GM21825 (cell line): ENCODE measurements at regions not wholly inside any gene's neighbourhood (a gene's known extent, or its start where the extent isn't known, plus 50 kb on each side); places are given as distances from the start of the nearest gene placed in this dataset.

Experiments used
- ATAC-seq: cut with Tn5 transposase; IDR thresholded peaks from one replicate; pipeline ENCODE4 v1.9.1; 2021; ENCODE audit warnings: mild to moderate bottlenecking, moderate library complexity; ENCODE audit not compliant: unreplicated experiment

DNA sequence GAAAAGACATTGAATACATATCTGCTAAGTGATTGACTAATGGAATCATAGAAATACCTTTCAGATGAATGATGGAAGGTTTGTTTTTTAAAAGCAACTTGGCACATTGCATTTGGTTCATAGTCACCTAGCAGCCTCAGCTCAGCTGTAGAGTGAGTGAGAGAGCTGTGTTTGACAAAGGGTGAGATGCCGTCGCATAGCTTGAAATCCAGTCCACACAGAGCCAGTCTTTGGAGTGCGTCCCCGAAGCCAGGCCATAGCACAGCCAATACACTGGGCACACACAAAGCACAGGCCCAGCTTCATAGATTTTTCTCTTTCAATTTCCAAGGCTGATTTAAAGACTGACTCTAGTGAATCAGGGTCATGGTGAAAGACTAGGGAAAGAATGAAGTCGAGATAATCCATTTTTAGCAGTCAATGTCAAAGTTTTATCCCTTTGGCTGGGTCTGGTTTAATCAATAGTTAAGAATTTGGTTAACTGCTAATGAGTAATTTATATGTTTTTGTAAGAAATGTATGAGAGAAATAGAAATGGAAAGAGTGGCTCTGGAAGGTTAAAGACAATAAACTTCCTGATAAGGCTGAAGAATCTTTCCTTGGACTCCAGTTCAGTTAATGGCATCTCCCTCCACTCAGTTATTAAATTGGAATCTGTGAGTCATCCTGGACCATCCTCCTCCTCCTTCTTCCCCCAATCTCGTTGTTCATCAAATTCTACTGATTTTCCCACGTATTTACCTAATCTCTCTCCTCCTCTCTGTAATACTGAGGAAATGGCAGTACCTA lies 101.2 kb upstream of the IRF2BP2 start:
- no peak for ATAC-seq

DNA sequence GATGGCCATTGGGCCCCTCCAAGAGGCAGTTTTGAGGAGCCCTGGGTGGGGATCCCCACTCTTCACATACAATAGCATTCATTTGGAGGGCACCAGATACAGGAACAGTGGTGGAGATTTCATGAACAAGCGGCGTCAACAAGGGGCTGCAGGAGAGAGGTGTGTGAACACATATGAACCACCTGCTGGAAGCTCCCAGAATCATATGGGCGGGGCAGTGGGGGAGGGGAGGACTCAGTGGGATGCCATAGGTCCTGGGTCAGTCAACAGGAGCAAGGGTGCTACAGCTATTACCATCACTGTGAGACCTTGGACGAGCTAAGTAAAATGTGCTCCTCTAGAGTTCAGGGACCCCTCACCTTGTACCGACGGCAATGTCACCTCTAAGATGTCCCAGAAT lies 100.4 kb upstream of the IRF2BP2 start:
- no peak for ATAC-seq

DNA sequence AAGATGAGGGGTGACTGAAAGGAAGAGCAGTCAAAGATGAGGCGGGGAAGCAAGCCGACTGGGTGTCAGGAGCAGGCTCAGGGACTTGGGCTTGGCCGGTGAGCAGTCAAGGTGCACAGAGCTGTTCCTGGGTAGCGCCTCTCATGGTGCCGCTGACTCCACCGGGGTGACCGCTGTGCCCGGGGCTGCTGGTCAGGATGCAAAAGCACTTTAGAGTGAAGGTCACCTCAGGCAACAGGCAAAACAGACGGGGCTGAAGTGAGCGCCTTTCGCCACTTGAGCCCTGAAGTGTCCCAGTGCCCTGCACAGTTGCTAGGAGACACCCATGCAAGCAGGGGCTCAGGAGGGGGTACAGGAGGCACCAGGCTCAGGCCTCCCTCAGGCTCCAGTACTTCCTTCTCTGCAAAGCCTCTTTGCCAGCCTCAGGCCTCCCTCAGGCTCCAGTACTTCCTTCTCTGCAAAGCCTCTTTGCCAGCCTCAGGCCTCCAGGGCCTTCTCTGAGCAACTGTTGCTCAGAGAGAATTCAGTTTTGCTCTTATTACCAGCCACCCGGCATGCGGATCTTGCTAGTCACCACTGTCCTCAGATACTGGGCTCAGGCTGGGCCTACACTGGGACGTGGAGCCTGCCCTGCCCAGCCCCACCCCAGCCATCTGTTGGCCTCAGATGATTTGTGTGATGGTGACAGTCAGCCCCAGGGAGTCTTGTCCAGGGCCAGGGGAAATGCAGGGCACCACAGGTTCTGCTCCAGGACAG lies 99.7 kb upstream of the IRF2BP2 start:
- no peak for ATAC-seq

DNA sequence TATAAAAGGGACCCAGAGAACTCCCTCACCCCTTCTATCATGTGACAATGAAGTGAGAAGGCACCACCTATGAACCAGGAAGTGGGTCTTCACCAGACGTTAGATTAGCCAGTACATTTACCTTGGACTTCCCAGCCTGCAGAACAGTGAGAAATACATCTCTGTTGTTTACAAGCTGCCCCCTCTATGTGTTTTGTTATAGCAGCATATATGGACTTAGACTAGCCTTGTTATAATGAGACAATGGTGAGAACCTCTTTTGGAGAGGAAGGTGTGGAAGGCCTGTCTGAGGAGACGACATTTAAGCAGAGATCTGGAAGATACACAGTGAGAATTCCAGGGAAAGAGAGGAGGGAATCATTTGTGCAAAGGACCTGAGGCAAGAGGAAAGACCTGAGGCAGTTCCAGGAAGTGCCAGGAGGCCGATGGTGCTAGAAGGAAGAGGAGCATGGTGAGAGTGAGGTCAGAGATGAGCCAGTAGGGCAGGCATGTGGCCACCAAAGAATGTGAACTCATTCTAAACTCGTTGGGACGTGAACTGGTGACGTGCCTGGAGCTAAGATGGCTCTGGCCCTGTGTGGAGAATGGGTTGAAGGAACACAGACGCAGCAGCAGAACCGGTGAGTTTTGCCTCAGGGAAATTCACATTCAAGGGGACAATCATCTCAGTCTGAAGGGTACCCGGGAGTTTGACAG lies 98.9 kb upstream of the IRF2BP2 start:
- ATAC-seq: no peak

DNA sequence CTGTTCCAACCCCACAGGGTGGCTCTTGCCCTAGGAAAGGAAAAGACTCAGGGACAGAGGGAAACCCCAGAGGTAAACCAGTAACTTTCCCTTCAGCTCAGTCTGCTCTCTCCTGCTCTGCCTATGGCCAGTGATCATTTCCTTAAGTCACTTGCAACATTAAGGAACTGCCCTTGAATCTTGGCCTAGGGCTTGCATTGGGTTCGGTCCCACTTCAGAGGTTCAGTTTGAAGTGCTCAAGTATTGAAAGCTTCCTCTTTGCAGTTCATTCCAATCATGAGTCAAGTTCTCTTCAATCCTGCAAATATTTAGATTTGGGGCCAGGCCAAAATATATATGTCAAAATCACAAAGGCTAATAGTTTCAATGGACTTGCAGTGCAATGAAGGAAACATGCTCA lies 97.7 kb upstream of the IRF2BP2 start:
- no peak for ATAC-seq

DNA sequence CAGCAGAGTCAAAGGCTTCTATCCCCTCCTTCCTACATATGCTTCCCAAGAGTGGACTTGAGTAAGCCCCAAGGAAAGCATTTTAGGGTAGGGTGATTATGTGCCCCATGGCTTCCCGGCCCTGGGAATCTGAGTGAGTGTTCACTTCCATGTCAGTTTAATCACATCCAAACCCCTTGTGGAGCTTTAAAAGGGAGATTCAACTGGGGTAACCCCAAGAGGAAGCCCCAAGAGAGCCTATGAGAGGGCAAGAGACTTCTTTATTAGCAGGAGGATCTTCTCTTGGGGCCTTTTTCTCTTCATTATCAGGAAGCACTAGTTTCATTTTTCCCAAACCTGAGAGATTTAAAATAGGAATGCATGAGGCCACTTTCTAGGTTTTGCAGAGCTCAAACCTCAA lies 97.0 kb upstream of the IRF2BP2 start:
- no peak for ATAC-seq

DNA sequence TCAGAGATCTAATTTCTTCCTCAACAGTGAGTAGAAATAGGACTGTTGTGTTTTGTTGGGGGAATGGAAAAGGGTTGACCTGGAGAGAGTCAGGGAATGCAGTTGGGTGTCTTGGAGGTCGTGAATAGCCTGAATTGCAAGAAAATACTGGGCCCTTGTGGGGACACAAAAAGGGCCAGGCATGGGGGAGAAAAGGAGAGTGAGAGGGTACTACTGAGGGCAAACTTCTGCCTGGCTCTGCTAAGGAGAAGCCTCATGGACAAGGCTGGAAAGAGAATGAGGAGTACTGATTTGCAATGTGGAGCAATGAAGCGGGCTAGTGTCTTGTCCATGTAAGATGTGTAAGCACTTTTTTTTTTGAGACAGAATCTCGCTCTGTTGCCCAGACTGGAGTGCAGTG lies 96.2 kb upstream of the IRF2BP2 start:
- no peak for ATAC-seq

DNA sequence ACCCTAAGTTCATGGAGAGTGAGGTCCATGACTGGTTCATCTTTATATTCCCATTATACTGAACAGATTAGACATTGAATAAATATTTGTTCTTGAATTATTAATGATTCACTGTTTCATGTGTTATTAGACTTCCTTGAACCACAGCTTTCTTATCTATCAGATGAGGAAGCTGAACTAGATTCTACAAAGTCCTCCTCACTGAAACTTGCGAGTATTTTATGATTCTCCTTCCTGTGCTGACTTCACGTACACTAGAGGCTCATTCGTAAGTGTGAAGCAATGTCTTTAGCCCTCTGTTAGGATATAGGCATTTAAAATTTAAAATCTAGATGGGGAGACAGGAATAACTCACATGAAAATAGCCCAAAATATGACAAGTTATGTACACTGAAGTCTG lies 95.6 kb upstream of the IRF2BP2 start:
- ATAC-seq: no peak

DNA sequence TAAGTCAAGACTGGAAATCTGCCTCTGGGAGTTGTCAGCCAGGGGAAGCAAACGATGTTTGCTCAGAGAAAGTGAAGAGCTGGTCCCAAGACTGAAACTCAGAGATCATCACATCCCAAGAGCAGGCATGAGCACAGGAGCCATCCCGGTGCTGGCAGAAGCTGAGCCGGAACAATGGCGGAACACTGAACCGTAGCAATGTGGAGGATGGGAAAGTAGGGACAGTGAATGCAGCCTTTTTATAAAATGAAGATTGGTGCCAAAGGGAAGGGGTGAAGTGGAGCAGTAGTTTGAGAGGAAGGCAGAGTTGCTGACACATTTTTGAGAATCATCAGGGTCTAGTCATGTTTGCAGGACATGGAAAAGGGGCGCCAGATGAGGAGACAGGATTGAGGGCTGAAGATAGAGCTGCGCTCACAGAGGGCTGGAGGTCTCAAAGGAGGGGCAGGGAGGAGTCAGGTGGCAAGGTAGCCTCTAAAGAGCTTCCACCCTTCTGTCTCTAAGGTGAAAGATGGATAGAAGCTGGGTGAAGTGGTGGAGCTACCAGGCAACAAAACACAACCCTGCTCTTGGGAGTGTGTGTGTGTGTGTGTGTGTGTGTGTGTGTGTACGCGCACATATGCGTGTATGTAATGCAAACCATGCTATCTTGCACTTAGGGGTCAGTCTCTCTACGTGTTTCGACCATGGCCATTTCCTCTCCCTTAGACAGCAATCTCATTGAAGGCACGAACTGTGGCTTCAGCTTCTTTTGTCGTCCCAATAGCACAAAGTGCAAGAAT lies 94.3 kb upstream of the IRF2BP2 start:
- ATAC-seq: no peak

DNA sequence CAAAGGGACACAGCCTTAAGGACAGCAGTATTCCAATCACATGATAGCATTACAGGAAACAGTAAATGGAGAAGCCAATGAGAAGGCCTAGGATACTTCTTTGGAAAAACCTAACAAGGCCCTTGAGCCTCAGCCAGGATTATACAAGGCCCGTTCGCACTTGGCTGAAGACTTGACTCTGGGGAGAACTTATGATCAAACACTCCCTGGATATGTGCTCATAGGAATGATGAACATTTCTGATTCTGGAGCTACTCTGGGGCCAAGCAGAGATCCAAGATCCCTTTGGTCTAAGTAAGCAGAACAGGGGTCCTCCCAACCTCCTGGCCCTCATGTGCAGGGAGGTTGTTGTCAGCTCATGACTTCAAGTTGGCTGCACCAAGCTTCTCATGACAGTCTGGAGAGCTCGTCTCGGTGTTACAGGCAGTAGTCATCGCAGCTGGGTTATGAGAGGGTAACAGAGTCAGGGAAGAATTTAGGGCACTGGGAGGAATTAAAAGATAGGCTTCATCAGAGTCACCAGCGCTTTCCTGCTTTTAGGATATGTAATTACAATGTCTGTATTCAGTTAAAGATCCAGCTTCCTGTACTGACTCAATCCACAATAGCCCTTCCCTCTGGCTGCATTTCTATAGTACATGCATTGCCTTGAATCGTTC lies 92.5 kb upstream of the IRF2BP2 start:
- ATAC-seq: no peak

DNA sequence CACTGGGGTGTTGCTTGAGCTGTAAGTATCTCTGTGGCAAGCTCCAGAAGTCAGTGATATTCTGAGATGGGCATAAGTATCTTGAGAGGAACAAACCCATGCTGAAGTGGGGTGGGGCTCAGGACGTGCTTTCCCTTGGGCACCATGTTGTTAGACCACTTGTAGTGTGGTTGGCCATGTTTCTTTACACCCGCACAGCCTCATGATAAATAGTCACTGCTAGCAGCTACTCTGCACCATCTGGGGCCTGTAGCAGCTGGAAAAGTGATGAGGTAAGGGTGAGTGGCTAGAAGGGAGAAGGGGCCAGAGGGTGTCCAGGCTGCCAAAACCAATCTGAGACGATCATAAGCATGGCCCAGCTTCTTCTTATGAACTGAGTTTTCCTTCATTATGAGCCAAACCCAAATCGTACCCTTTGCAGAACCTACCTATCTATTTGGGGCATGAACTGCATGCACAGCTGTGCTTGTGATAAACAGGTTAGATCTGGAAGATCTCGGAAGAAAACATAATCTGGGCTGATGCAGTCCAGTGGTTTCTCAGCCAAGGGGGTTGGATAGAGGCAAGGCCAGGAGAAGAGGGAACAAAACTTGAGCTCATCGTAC lies 91.9 kb upstream of the IRF2BP2 start:
- ATAC-seq: no peak

DNA sequence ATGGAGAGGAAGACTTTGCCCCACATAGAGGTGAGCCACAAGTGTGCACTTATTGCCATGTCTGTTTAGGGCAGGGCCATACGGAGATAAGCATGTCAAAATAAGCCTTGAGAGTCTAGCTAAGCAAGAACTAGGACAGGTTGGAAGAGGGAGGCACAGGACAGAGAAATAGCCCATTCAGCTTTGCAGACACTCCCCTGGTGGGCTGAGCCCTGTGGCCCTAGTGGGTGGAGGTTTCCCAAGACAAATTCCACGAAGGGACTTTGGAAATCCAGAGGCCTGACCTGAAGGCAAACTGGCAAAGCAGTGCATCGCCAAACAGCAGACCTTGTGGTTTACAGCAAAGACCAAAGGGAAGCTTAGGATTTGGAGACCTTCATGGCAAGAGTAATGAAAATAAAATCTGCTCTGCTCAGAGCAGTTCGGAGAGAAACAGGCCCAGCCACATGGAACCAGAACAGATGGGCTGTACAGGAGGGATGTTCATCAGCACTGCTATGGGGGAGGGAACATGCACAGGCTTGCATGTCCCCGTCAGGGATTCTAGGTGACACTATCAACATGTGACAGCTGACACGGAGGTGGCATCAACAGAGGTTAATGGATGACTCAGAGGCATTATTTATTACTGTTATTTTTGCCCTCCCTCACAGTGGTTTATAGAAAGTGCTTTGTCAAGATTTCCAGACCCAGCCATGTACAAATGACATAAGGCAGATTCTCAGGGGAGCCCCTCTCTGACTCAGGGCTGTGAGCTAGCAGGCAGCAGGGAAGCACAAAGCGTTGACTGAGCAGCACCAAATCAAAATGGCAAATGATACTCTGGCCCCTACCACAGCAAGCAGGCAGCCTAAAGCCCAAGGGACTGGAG lies 90.1 kb upstream of the IRF2BP2 start:
- peak; percentile 69 for ATAC-seq

DNA sequence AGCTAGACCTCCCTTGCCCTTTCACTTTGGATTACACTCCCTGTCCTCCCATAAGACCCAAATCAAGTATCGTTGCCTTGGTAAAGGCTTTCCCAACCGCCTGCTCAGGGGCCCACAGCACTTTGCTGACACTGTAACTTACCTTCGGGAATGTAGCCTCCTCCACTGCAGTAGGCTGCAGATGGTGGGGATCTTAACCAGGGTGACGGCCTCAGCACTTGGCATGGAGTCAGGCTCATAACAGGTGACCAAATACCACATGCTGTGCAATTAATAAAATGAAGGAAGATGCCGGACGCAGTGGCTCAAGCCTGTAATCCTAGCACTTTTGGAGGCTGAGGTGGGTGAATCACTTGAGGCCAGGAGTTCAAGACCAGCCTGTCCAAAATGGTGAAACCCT lies 88.7 kb upstream of the IRF2BP2 start:
- no peak for ATAC-seq

DNA sequence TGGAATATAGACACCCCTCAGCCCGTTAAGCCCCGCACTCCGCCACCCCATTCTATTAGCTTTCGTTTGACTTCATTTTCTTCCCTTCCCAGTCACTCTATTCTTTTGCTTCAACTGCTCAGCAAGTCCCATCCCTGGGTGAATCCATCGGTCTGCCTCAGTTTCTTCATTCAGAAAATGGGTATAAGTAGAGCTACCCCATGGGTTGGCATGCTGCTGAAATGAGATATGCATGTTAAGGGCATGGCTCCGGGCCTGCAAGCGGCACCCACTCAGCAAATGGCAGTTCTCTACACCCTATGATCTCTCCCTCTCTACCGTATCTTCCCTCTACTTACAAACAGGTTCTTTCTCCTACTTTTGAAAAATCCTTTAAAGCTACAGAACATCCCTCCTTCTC lies 87.8 kb upstream of the IRF2BP2 start:
- ATAC-seq: no peak

DNA sequence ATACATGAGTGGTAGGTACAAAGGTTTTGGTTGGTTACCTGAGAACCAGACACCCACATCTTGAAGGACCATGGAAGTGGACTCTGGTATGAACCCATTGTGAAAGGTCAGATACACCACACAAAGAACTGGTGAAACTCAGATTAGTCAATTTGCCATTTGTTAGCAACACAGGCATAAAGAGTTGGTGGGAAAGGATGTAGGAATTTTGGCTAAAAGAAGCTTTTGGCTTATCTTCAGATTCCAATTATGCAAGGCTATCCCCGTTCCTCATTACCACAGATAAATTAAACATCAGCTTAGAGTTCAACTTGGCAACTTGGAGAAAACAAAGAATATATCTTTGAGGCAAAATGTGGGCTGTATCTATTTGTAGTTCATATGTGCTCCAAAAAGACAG lies 87.0 kb upstream of the IRF2BP2 start:
- no peak for ATAC-seq

DNA sequence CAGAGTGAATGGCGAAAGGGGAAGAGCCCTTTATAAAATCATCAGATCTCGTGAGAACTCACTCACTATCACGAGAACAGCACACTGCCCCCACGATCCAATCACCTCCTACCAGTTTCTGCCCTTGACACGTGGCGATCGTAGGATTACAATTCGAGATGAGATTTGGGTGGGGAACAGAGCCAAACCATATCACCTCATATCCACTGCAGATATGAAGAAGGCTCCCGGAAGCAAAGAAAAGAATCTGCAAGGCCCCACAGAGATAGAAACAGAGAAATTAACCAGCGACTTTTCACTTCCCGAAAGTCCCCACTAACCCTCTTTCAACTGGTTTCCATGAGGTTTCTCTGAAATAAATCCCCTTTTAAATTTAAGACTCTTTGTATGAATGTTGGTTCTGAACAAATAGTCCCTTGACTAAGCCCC lies 86.2 kb upstream of the IRF2BP2 start:
- ATAC-seq: peak; percentile 57

DNA sequence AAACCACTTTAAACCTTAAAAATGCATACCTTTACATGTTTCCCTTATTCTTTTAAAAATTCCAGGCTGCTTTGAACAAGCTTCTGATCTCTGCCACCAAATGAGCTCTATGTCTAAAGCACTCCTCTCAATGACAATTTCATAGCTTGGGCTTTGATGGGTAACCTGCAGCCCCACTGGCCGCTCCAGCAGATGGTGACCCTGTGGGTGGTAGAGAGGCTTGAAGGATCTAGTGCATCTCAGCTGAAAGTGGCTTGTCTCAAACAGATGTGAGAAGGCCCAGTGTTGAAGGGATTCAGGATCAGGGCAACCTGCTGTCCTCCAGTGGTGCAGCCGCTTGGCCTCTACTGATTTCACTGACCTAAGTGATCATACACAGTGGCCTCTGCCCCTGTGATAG lies 84.7 kb upstream of the IRF2BP2 start:
- no peak for ATAC-seq

DNA sequence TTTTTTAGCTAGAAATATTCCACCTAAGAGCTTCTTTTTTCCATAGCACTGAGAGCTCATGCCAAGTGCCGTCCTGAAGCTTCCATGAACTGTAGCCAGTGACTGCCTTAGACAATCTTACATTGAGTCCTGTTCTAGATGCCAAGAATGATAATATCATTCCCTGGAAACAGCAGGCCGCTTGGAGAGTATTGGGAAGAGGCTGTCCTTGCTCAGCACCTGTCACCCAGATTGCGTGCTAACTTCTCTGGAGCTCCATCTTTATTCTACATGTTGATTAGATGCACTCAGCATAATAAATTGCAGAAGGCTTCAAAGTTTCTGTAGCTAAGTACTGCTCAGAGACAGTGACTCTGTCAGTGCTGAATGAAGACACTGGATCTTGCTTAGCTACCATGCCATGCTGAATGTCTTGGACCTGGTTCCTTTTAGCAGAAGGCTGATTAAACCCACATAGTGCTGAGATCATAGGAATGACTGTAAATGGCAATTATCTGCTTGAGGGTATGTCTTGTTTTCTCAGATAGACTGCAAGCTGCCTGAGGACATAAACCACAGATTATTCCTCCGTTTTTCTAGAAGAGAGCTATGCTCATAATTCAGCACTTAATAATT lies 83.1 kb upstream of the IRF2BP2 start:
- no peak for ATAC-seq

DNA sequence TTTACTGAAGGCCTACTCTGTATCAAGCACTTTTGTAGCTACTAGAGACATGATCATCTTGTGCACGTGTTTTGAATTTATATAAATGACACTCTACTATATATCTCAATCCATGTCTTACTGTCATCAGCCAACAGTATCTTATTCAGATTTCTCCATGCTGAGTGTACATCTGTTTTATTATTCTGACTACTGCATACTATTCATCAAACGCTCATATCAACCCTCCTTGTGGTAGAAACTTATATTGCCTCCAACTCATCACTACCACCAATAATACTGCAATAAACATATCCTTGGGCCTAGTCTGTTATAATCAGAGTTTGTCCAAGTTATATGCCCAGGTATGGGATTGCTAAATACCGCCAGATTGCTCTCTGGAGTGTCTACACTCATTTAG lies 81.6 kb upstream of the IRF2BP2 start:
- no peak for ATAC-seq
